HG02970 (cell line): ENCODE measurements at regions not wholly inside any gene's neighbourhood (a gene's known extent, or its start where the extent isn't known, plus 50 kb on each side); places are given as distances from the start of the nearest gene placed in this dataset.
"Not testable (repeated sequence)": the region's sequence is repeated elsewhere in the genome, so short reads cannot be mapped to it uniquely, and the experiment has no call there.

Experiments used
- ATAC-seq: cut with Tn5 transposase; IDR thresholded peaks from one replicate; pipeline ENCODE4 v1.9.1; 2021; ENCODE audit warnings: mild to moderate bottlenecking, moderate library complexity, moderate number of reproducible peaks; ENCODE audit not compliant: unreplicated experiment, low FRiP score

DNA sequence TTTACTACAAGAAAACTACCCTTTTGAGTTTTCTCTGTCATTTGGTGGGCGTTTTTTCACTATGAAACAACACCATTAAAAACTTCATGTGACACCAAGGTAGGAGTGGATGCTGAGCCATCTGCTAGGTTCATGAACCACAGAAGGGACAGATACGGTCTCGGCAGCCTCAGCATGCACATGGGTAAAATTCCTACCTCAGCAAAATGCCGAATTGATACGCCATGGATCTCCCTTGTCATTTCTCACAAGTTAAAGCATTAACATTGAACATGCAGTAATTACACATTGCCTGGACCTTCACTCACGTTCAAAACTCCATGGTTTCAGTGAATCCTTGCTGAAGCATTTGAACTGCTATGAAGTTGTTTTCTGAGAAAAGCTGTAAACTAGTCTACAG, 121.5 kb upstream of the EGR2 start:
- no peak for ATAC-seq

DNA sequence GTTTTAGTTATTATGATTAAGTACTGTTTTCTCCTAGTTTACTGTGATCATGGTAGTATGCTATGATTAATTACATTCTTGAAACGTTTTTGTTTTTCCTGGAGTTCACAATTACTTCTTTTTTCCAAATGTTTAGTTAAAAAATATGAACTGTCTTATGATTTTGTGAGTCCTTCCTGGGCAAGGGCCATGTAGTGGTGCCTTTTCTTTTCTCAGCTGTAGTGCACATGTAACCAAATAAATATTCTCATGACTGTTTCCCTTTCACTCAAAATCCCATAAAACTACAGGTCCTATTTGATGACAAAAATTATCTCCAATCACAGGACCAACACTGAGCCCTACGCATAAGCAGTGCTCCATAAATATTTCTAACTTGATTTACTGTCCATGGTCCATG, 118.9 kb upstream of the EGR2 start:
- no peak for ATAC-seq

DNA sequence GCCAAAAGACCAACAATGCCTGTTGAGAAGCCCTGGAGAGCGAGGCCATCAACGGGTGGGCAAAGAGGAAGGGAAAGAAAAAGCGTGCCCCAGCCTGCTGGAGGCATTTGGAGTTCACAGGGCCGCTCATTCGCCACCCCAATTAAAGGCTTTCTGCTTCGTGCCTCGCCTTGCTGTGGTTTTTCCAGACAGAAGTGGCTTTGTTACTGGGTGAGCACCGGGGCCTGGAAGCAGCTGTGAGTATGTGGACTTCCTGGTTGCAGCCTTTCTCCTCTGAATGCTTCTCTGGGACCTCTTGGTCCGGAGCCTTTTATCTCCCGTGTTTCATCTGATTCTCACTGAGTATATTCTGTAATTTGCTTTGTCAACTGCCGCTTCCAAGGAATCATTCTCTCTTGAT, 118.1 kb upstream of the EGR2 start:
- ATAC-seq: no peak

DNA sequence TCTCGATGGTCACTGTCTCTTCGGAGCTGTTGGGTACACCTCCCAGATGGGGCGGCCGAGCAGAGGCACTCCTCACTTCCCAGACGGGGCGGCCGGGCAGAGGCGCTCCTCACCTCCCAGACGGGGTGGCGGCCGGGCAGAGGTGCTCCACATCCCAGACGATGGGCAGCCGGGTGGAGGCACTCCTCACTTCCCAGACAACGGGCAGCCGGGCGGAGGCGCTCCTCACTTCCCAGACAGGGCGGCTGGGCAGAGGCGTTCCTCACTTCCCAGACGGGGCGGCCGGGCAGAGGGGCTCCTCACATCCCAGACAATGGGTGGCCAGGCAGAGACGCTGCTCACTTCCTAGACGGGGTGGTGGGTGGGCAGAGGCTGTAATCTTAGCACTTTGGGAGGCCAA, 112.6 kb upstream of the EGR2 start:
- not testable (repeated sequence) for ATAC-seq

DNA sequence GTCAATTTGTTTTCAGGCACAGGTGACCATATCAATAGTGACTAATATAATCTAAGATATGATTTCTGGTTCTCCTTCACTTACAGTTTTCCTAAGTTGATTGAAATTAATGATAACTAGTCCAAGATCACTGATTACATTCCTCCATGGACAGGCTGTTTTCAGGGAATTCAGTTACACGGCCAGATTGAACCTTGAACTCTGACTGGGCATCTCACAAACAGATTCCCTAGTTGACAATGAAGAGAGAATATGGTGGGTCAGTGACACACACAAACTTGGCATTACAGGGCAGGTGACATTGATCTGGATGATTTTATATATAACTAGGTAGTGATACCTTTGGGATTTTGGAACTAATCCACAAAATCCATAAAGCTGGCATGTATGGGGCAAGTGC, 110.2 kb upstream of the EGR2 start:
- ATAC-seq: no peak

DNA sequence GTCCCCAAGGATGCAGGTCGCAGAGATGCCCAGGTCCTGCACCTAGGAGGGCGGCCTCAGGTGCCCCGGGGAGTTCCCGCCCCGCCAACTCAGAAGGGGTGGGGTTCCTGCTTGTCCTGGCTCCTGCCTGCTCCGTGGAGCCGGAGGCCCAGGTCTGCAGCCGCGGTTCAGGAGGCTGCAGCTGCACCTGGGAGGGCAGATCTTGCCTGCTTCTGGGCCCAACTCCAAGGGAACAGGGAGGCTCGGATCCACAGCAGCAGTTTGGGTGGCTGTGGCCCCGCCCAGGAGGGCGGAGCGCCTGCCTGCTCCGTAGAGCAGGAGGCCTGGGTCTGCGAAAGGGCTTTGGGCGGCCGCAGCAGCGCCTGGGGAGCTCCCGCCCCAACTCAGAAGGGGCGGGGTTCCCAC, 108.2 kb upstream of the EGR2 start:
- ATAC-seq: no peak

DNA sequence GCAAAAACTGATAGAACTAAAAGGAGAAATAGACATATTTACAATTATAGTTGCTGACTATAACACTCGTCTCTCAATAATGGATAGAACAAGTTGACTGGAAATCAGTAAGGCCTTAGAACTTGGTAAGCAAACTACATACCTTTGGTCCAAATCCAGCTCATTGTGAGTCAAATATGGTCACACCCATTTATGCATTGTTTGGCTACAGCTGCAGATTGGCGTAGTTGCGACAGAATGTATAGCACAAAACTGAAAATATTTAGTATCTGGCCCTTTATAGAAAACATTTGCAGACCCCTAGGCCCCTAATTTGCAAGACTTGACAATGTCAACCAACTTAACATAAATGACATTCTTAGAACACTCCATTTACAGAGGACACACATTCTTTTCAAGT, 103.6 kb upstream of the EGR2 start:
- ATAC-seq: no peak

DNA sequence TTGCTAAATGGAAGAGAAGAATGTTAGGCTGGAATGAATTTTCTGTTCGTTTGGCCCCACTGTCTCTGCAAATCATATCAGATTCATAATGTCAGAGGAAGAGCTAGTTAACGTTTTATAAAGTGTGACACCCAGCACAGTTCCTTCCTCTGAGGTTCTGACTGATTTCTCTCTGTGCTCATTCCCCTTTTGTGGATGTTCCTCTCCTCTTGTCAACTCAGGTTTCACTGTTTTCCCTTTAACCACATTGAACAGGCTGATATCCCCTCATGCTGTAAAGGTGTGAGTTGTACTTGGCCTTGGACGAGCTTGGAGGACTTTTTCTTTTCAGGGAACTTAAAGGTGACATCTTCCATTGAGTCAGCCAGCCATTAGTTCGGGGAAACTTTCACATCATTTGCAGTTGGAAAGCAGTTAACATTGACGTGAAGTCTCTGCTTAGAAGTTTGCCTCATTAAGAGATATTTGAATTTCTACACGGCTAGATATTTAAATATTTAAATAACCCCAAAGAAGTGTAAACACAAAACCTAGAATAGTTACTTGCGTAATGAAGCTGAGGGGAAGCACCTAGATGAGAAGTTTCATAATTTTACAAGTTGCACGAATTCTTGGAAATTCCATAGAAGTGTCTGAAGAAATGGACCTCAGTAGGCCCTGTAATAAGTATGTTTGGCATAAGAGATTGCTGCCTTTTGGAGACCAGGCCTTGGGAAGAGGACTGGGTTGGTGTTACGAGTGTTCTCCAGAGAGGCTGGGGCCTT, 101.5 kb upstream of the EGR2 start:
- ATAC-seq: no peak

DNA sequence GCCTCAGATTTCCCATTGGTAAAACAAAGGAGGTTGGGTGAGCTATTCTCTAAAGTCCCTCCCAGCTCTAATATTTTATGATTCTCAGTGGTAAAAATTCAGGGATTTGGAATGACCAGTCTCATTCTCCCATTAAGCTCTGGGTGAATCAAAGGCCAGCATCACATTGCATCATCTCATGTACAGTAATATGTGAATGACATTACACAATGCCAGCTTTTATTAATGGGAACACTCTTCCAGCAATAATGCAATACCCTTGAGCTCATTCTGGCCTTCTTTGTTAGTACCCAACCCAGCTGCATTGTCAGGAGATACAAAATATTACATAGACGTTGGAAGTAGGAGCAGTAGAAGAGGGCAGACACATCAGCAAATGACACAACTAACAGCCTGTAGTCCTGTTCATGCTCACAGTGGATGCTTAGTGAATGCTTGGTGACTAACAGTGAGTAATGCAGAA, 100.0 kb upstream of the EGR2 start:
- no peak for ATAC-seq

DNA sequence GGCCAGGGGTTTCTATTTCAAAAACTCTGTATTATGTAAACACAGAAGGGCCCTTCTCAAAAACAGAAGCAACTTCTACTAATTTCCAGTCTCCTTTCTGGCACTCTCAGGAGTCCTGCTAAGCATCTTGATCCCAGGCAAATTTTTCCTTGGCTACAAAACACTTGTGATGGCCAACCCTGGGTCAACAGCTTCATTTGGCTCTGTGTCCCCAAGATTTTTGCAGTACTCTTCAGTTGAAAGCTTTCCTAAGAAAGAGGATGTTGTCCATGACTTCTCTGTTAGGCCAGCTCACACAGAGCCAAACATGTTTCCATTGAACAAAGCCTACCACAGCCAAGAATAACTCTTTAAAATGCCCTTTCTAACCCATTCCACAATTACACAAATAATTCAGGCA, 99.0 kb upstream of the EGR2 start:
- no peak for ATAC-seq

DNA sequence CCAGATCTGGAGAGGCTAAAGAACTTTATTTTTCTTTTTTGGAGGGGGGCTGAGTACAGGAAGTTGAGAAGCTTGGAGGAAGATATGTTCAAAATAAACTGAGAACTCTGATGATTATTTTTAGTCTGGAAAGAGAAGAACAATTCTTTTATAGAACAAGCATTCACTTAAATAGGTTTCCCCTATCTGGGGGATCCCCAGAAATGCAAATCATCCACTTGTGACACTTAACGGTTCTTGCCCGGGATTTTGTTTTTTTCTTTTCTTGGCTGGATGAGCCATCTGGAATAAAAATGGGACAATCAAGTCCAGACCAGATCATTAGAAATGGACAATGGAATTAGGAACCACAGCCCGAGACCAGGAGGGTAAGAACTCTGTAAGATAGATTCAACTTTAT, 95.9 kb upstream of the EGR2 start:
- no peak for ATAC-seq

DNA sequence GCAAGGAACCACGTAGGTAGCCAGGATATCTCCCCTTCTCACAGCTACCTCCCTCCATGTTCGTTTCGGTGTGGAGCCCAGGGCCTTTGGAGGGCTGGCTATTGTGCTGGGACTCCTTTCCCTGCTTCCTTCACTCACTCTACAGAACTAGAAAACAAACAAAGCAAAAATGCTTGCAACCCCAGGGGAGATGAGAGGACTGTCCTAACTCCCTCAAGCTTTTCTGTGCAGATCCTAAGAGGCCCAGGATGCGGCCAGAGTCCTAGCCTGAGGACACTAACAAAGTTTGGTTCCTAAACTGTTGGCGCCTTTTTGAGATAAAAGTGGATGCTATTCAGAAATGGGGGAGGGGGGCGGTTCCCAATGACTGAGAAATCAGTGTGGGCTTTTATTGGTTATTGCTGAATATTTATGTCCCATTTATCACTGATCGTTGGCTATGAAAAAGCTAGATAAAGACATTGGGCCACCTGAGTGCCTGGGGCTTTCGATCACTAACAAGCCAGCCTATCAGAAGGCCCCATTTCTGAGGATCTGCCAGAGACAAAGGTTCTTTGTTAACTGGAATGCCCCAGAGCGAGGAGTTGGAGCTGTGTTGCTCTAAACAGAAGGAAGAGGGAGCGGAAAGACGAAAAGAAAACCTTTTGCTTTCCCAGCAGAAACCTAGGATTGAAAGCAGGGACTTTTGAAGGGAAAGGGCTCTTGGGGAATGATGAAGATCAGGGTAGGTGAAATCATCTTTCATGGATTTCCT, 95.2 kb upstream of the EGR2 start:
- ATAC-seq: no peak

DNA sequence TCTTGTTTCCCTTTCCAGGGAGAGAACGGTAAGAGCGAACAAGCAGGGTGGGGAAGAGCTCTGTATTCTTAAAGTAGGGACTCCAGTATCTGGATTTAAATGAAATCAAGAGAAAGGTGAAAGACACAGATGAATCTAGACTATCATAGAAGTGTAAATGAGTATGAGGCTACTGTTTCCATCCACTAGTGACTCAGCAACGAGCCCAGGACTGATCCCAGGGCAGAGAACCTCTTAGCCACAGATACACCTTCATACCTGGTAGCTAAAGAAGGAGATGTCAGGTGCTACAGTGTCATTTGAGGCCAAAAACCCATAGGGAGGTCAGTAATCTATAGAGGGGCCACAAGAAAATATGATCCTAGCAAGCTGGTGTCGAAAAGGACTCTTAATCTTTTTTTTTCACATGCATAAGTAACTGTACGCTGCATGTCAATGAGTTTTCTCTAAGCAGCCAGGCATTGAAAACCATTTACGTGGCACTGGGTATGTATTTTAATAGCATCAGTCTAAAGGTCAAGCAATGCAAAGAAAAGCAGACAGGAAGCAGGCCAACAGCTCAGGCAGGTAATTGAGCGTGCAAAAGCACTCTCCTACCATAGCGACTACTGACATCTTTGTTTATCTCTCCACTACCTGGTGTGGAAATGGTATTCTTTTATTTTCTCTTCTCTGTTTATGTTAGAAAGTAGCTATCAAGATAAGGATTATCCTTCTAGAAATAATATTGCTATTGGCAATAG, 91.5 kb upstream of the EGR2 start:
- no peak for ATAC-seq

DNA sequence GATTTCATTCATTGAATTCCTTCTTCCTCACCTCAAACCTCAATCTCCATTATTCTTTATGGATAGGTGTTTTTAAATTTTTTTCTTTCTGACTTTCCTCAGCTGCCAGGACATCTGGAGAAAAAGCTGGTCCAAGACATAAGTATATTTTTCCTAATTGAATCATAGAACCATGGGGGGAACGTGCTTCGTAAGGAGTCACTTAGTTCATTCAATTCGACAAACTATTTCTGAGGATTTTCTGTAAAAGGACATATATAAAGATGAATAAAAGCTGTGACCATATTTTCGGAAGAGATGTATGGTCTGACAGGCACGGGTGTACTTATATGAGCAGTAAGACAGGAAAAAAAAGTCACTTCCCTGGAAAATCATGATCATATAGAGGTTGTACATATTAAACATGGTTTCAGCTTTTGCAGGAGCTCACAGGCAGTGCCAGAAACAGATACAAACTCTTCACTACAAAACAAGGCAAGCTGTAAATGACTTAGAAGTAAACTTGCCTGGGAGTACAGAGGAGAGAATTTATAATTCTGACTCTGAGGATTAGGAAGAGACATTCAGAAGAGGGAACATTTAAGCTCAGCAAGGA, 88.2 kb upstream of the EGR2 start:
- ATAC-seq: no peak

DNA sequence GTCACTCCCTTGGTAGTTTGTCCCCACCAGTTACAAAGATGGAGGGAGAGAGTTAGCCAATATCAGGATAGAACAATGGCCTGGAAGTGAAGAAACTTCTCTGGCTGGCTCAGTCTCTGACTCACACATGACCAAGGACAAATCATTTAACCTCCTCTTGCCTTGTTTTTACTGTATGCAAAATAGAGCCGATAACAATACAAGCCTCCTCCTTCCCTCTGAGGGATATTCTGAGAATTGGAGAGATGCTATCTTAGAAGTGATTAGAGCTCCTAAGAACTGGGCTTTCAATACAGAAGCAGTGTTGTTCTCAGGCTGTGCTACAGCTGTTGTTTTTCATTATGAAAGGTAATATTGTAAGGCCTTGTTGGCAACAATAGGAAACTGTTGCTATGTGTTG, 87.7 kb upstream of the EGR2 start:
- ATAC-seq: no peak

DNA sequence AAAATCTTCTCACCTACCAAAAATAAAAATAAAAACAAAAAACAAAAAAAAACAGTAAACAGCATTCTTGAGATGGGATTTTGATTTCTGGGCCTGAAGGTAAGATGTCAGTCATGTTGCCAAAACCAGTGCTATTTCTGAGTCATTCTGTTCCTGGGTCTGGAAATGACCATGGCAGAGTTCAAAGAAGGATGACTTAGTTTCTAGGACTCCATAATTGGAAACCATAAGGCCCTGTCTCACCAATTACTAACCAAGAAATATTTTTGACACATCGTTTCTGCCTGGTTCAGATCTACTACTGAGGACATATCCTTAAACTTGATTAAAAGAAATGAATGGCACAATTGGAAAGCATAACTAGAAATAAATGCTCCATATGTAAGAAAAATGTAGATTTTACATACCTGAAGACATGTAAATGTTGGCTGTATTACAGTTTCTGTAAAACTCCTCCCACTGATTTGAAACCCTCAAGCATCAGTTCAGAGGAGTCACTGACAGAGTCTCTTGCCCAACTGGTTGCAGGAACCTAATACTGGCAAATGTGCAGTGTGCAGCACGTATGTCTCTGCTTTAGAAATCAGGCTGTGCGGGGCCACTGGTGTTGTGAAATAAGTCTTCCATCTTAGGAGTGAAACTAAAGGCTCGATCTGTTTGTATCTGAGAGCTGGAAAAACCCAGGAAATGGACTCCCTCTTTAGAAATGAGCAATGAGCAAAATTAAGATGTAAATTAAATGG, 84.8 kb upstream of the EGR2 start:
- ATAC-seq: no peak

DNA sequence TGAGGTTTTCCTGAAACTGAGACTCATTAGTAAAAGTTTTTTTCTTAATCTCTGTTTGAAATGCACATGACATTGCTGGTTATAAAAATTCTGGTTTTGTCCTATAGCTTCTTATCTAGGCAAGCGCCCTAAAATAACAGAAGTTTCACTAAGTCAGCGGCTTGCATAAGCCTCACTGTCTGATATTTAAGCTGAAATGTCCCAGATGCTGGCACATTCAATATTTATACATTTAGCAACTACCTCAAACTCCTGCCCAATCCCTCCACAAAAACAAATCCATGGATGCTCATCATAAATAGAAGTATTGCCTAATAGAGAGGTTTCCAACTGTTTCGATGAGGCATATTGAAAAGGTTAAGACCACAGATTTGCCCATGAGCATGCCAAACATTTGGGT, 83.1 kb upstream of the EGR2 start:
- no peak for ATAC-seq

DNA sequence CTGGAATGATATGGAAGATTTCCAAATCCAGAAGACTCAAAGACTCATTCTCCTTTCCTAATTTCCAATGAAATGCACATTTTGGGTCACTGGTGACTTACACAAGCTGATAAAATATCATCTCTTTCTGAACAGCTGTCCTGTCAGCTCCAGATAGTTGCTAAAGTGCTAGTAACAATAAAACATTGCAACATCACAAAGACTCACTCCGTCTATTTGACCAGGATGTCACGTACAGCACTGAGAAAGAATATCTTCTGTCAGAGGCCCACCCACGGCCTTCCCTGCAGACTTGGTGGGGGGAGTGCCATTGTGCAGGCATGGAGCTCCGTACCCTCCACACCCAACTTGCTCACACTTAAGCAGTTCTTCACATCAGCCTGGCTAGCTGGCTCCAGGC, 78.9 kb upstream of the EGR2 start:
- ATAC-seq: no peak

DNA sequence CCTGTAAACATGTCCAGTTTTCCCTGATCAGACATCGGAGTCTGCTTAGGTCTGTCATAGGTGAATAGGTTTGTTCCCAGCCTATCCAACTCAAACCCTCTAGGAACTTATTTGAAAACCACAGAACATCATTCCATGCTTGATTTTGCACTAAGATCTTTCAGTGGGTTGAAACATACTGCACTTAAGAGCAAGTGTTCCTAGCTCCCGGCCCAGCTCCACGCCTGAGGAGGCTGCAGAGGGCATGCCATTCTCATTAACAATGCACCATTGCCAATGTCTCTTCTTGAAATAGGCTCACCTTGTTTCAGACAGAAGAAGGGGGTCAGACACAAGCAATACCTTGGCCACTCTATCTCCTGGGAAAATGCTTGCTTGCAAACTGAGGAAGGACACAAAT, 78.0 kb upstream of the EGR2 start:
- no peak for ATAC-seq

DNA sequence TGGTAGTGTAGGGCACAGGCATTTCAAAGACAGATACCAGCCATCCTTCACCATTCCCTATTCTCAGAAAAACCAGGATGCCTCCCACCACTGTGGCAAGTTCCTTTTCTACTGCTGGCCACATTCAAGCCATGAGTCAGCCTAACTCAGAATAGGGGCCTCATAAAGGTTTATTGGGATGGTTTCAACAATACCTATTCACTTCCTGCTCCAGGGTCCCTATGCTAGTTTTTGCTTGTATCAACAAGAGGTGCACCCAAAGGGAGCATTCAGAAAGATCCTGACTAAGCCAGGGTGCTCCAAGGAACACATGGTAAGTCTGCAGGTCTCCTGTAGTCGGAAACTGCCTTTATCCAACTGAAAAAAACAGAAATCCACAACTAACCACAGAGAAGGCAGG, 76.9 kb upstream of the EGR2 start:
- no peak for ATAC-seq
